Activated naive CD8-positive, alpha-beta T cell treated with anti-CD3 and anti-CD28 coated beads, Interleukin-2, amount 10 ng/mL, durations not matched to agents 7 days and 5 days (primary cell): ENCODE measurements at regions not wholly inside any gene's neighbourhood (a gene's known extent, or its start where the extent isn't known, plus 50 kb on each side); places are given as distances from the start of the nearest gene placed in this dataset.
"Not testable (repeated sequence)": the region's sequence is repeated elsewhere in the genome, so short reads cannot be mapped to it uniquely, and the experiment has no call there.

Experiments
- ATAC-seq: fragments of 150-1000 bp; cut with Tn5 transposase; one replicate; pipeline ENCODE4 v1.10.0; 2021; ENCODE audit warnings: low read depth, moderate library complexity
- POLR2A ChIA-PET: fragments of 350-600 bp; sonication (Branson Sonifier 250); formaldehyde crosslinking; loops from one replicate; lab custom pipeline; 2021; ENCODE audit warnings: antibody characterized with exemption; lab: Charles Lee
- DNase-seq: peaks from one replicate; pipeline ENCODE4 v3.0.0; 2021
- H3K27ac Mint-ChIP-seq: one replicate; pipeline ENCODE4 v1.8.0; 2022; ENCODE audit warnings: mild to moderate bottlenecking, mixed read lengths
- H3K27me3 Mint-ChIP-seq: one replicate; pipeline ENCODE4 v1.8.0; 2022; ENCODE audit warnings: mild to moderate bottlenecking, moderate library complexity, mixed read lengths
- H3K36me3 Mint-ChIP-seq: one replicate; pipeline ENCODE4 v1.8.0; 2021; ENCODE audit warnings: mild to moderate bottlenecking, mixed read lengths
- H3K4me1 Mint-ChIP-seq: one replicate; pipeline ENCODE4 v1.8.0; 2021; ENCODE audit warnings: mixed read lengths
- H3K4me3 Mint-ChIP-seq: one replicate; pipeline ENCODE4 v1.8.0; 2022; ENCODE audit warnings: mild to moderate bottlenecking, moderate library complexity, mixed read lengths
- H3K9me3 Mint-ChIP-seq: one replicate; pipeline ENCODE4 v1.8.0; 2021; ENCODE audit warnings: mixed read lengths

DNA sequence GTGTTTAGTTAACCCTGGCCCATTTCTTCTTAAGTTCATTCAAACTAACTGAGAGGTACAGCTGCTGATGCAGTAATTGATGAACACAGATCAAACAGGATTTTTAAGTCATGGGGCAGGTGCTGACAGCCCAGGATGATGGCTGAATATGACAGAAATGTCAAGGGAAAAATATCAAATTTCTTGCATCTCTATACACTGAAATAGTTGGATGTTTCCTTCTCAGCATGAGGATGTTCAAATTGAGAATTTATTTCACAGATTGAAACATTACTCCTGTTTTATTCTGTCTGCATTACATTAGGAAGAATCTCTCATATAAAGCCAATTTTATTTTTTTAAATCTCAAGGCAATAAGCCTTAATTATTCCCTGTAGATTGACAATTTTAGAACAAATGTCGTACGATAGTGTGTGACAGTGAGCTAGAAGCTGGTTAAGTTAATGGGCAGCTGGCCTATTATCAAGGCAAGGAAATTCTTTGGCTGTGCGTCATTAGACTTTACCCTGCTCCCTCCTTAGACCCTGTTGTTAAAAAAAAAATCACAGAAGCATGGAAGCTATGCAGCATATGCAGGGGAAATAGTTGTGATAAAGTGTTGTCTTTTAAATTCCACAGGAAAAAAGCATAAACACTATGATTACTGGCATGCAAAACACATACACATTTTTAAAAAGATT is 183.8 kb upstream of the KCNMB2 start:
- Mint-ChIP-seq H3K4me3 (no peak overlapping the region), H3K27ac (no peak overlapping the region), H3K27me3 (peaks cover 2% of the 10 kb centered on the region), H3K4me1 (no peaks in the 10 kb centered on the region), H3K9me3 (no peaks in the 10 kb centered on the region), H3K36me3 (no peaks in the 10 kb centered on the region)
- POLR2A ChIA-PET, result no interaction called here
- ATAC-seq, result no peak
- no peak for DNase-seq

DNA sequence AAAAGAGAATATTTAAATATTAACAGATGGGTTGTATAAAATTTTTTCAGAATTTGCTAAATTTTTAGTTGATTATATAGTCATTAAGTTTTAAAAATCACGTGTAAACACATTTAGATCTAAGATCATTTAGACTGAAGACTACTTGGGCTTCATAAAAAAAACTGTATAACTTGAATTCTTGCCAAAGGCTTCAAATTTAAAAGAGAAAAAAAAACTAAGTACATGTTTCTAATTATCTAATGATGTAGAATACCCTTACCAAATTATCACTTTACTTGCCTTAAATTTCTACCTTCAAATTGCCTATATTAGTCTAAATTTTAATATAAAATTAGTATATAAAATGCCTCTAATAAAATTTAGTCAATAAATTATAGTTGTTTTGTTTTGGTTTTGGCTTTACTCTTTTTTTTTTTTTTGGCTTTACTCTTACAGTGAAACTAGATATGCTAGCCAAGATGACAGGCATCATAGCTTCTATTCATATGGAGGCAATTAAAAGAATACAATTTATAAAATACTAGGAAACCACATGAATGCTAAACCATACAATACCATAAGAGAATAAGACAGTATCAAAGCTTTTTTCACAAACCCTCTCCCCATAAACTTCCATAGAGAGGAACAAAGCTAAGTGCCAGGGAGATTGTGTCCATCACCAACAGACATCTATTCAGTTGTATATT is 183.1 kb upstream of the KCNMB2 start:
- no peak overlapping the region for H3K27ac Mint-ChIP-seq
- POLR2A ChIA-PET, result no interaction called here
- H3K27me3 Mint-ChIP-seq, result peaks cover 2% of the 10 kb centered on the region
- no peaks in the 10 kb centered on the region for H3K36me3 Mint-ChIP-seq
- no peaks in the 10 kb centered on the region for H3K4me1 Mint-ChIP-seq
- no peak for ATAC-seq
- no peaks in the 10 kb centered on the region for H3K9me3 Mint-ChIP-seq
- H3K4me3 Mint-ChIP-seq, result no peak overlapping the region
- no peak for DNase-seq

DNA sequence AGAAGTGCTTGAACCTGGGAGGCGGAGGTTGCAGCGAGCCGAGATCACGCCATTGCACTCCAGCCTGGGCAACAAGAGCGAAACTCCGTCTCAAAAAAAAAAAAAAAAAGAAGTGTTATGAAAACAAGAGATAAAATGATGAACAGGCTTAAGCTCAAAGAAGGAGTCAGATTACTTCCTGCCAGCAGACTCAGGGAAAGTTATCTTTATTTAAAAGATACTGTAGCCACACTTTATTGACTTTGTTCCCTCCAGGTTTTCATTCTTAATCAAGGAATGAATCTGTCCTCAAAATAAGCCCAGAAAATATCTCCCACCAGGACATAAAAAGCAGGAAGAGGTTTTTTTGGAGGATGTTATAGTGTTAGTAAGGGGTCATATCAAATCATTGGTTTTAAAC is 176.5 kb upstream of the KCNMB2 start:
- no peak for ATAC-seq
- Mint-ChIP-seq H3K4me1 (no peaks in the 10 kb centered on the region), H3K9me3 (peaks cover 3% of the 10 kb centered on the region), H3K36me3 (no peaks in the 10 kb centered on the region), H3K4me3 (no peak overlapping the region), H3K27me3 (peaks cover 10% of the 10 kb centered on the region), H3K27ac (no peak overlapping the region)
- POLR2A ChIA-PET, result no interaction called here
- no peak for DNase-seq

DNA sequence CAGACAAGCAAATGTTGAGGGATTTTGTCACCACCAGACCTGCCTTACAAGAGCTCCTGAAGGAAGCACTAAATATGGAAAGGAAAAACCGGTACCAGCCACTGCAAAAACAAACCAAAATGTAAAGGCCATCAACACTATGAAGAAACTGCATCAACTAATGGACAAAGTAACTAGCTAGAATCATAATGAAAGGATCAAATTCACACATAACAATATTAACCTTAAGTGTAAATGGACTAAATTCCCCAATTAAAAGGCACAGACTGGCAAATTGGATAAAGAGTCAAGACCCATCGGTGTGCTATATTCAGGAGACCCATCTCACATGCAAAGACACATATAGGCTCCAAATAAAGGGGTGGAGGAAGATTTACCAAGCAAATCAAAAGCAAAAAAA is 173.2 kb upstream of the KCNMB2 start:
- DNase-seq, H3K4me3 Mint-ChIP-seq, POLR2A ChIA-PET, H3K4me1 Mint-ChIP-seq, H3K27me3 Mint-ChIP-seq, H3K27ac Mint-ChIP-seq, H3K9me3 Mint-ChIP-seq, H3K36me3 Mint-ChIP-seq, ATAC-seq: not testable (repeated sequence)

DNA sequence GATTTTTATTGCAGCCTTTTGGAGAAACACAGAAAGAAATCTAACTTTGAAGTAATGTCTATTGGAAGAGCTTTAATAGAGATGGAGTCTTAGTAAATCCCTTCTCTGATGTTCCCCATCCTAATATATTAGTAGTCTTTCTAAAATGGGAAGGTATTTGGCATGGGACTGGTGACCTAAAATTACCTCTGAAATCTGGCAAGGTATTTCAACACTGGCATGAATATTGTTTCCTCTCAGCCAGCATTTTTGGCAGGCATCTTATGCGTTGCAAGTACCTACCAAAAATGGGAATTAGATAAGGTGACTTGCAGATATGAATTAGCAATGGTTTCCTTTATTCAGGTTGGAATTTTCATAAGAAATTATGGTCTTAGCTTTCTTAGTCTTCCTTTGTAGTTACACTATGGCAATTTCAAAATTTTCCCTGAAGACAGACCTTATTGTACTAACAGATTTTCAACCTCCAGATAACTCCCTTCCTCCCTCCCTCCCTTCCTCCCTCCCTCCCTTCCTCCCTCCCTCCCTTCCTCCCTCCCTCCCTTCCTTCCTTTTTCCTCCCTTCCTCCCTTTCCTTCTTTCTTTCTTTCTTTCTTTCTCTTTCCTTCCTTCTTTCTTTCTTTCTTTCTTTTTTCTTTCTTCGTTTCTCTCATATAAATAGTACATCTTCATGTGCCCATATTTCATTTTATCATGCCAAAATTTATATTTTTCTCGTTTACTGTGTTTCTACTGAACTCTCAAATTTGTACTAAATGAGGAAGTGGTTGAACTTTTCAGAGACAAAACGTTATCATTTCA is 168.2 kb upstream of the KCNMB2 start:
- peaks cover 12% of the 10 kb centered on the region for H3K27me3 Mint-ChIP-seq
- POLR2A ChIA-PET, result no interaction called here

DNA sequence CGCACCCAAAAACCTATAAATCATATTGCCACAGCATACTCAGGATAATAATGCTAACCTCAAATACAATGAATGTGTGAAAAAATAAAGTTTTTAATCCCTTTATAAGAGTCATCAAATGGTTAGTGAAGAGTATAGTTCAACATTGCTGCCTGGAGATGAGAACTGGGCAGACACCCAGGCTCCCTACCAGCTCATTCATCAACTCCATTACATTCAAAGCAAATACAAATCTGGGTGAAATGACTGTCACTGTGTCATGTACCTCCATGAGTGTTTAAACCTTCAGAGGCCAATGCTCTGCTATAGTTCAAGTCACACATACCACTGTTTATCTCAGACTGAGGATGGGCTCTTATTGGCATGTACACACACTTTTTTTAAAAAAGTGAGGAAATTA is 167.2 kb upstream of the KCNMB2 start:
- POLR2A ChIA-PET, result no interaction called here
- ATAC-seq, result no peak
- Mint-ChIP-seq H3K4me3 (no peak overlapping the region), H3K36me3 (no peaks in the 10 kb centered on the region), H3K27me3 (peaks cover 9% of the 10 kb centered on the region), H3K9me3 (no peaks in the 10 kb centered on the region), H3K27ac (no peak overlapping the region), H3K4me1 (no peaks in the 10 kb centered on the region)
- no peak for DNase-seq

More for the DNA sequence above, 168.2 kb upstream of the KCNMB2 start:
- H3K4me1 Mint-ChIP-seq, result no peaks in the 10 kb centered on the region
- H3K4me3 Mint-ChIP-seq, result no peak overlapping the region
- ATAC-seq (no peak), DNase-seq (no peak)
- no peaks in the 10 kb centered on the region for H3K36me3 Mint-ChIP-seq
- peaks cover 2% of the 10 kb centered on the region for H3K9me3 Mint-ChIP-seq
- no peak overlapping the region for H3K27ac Mint-ChIP-seq

DNA sequence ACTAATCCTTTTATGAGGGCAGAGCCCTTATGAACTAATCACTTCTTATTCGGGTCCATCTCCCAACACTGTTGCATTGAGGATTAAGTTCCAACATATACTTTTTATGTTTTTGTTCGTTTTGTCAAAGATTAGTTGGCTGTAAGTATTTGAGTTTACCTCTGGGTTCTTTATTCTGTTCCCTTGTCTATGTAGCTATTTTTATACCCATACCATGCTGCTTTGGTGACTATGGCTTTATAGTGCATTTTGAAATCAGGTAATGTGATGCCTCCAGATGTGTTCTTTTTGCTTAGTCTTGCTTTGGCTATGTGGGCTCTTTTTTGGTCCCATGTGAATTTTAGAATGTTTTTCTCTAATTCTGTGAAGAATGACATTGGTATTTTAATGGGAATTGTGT is 166.4 kb upstream of the KCNMB2 start:
- H3K4me1 Mint-ChIP-seq, result no peaks in the 10 kb centered on the region
- no peaks in the 10 kb centered on the region for H3K36me3 Mint-ChIP-seq
- no peak overlapping the region for H3K4me3 Mint-ChIP-seq
- DNase-seq, result no peak
- no peaks in the 10 kb centered on the region for H3K9me3 Mint-ChIP-seq
- POLR2A ChIA-PET, result no interaction called here
- no peak for ATAC-seq
- no peak overlapping the region for H3K27ac Mint-ChIP-seq
- peaks cover 4% of the 10 kb centered on the region for H3K27me3 Mint-ChIP-seq

DNA sequence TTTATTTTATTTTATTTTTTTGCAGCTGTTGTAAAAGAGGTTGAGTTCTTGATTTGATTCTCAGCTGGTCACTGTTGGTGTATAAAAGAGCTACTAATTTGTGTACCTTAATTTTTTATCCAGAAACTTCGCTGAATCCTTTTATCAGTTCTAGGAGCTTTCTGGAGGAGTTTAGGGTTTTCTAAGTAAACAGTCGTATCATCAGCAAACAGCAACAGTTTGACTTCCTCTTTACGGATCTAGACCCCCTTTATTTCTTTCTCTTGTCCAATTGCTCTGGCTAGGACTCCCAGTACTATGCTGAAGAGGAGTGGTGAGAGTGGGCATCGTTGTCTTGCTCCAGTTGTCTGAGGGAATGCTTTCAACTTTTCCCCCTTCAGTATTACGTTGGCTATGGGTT is 165.8 kb upstream of the KCNMB2 start:
- POLR2A ChIA-PET, result no interaction called here
- Mint-ChIP-seq H3K27ac (no peak overlapping the region), H3K4me1 (no peaks in the 10 kb centered on the region), H3K4me3 (no peak overlapping the region), H3K36me3 (no peaks in the 10 kb centered on the region), H3K27me3 (peaks cover 3% of the 10 kb centered on the region), H3K9me3 (no peaks in the 10 kb centered on the region)
- ATAC-seq (no peak), DNase-seq (no peak)

DNA sequence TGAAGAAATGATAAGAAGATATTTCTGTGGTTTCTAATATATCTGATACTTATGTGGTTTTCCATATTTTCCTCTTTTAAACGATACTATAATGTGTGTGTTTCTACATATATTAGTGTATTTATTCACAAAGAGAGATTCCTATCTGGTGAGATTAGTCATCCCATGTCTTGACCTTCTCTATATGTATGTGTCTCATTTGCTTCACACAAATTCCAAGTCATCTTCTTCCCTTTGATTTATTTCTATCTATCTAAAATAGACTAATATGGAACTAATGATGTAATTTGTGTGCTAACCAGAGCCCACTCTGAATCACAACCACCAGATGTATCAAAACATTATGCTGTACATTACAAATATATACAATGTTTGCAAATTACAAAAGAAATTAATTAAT is 154.7 kb upstream of the KCNMB2 start:
- Mint-ChIP-seq H3K4me3 (no peak overlapping the region), H3K36me3 (no peaks in the 10 kb centered on the region), H3K27ac (no peak overlapping the region), H3K27me3 (peaks cover 5% of the 10 kb centered on the region), H3K4me1 (no peaks in the 10 kb centered on the region), H3K9me3 (no peaks in the 10 kb centered on the region)
- no peak for DNase-seq
- no peak for ATAC-seq
- POLR2A ChIA-PET, result no interaction called here

DNA sequence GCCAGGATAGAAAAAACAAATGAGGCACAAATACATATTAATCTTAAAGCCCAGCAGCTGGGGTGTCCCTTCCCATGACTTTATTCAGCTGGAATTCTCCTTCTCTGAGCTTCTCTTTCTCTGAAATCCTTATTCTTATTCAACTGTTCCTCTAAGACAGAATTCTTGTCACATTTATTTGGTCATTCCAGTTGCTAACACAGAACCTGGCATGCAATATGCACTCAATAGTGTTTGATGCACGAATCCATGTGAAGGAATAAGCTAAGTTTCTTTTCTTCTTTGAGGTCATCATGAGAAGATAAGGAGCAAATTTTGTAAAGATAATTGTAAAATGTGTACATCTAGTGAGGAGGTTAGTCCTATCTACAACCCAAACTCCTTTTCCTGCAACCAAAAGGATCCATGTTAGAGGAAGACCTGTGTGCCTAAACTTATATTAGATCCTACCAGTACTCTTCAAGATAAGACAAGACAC is 154.2 kb upstream of the KCNMB2 start:
- Mint-ChIP-seq H3K27ac (no peak overlapping the region), H3K4me1 (no peaks in the 10 kb centered on the region), H3K27me3 (peaks cover 5% of the 10 kb centered on the region), H3K4me3 (no peak overlapping the region), H3K36me3 (no peaks in the 10 kb centered on the region), H3K9me3 (no peaks in the 10 kb centered on the region)
- DNase-seq, result no peak
- ATAC-seq, result no peak
- POLR2A ChIA-PET, result no interaction called here

DNA sequence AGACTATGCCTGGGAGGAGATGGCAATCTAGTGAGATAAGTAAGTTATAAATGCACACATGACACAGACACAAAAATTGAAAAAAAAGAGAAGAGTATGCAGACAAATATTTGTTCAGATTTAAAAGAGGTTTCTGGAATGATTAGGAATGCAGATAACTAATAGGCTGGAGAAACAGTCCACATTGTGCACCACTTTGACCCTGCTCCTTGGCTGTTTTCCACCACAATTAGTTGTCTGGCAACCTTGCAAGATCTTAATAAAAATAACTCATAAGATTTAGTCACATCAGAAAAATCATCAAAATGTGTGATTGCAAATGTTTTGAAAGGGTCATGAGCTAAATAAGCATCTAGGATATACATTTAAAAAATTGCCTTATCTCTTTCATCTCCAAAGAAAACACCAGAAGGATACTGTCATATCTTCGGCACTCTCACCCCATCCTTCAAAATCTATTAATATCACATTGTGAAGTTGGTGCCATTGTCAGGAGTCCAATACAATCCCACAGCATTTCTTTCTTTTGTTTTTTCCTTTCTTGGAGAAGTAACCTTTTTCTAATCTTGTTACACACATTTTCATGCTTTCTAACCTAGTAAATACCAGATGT is 153.7 kb upstream of the KCNMB2 start:
- Mint-ChIP-seq H3K36me3 (no peaks in the 10 kb centered on the region), H3K27me3 (peaks cover 5% of the 10 kb centered on the region), H3K9me3 (no peaks in the 10 kb centered on the region), H3K27ac (no peak overlapping the region), H3K4me3 (no peak overlapping the region), H3K4me1 (no peaks in the 10 kb centered on the region)
- POLR2A ChIA-PET, result no interaction called here
- DNase-seq, result no peak
- ATAC-seq, result no peak

DNA sequence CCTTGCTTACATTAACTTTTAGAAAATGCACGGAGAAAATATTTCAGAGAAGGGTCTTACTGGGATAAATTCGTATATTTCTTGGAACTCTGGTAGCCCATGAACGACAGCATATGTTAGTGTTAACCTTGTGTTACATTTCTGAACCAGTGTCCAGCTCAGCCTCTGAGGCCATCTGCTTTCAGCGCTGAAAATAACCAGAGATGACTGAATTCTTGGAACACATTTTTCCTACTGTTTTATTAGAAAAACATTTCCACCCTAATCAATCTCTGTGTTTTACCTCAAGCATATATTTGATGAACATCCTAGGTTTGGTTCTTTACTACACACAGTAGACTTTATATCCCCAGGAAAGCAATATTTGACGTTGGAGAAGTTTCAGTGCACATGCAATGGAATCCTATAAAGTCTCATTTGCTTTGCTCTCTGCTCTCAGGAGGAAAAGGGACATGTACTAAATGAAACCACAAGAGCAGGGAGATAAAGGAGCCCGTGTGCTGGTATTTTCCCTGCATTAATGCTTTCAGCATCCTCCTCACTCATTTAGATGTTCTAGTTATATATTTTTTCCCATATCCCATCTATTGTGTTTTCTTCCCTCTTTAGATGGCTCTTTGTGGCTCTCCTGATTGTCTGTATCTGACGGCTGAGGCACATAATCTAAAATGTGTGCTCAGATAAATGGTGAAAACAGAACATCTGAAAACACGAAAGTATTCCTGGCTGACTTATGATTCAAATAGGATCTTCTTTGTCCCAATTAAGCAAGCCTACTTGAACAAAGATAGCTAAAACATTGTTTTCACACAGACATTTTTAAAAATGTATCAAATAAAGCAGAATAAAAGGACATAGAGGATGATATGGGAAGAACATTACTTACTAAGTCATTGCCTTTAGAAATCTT is 151.7 kb upstream of the KCNMB2 start:
- Mint-ChIP-seq H3K9me3 (no peaks in the 10 kb centered on the region), H3K27ac (no peak overlapping the region), H3K27me3 (peaks cover 5% of the 10 kb centered on the region), H3K4me1 (no peaks in the 10 kb centered on the region), H3K4me3 (no peak overlapping the region), H3K36me3 (no peaks in the 10 kb centered on the region)
- no peak for ATAC-seq
- POLR2A ChIA-PET, result no interaction called here
- no peak for DNase-seq
